Fibroblast of peridontal ligament (primary cell): ENCODE measurements at regions not wholly inside any gene's neighbourhood (a gene's known extent, or its start where the extent isn't known, plus 50 kb on each side); places are given as distances from the start of the nearest gene placed in this dataset.

Experiments used
- DNase-seq: peaks from one replicate; pipeline ENCODE4 v3.0.0-alpha.2; 2010; ENCODE audit errors: extremely low read depth

DNA sequence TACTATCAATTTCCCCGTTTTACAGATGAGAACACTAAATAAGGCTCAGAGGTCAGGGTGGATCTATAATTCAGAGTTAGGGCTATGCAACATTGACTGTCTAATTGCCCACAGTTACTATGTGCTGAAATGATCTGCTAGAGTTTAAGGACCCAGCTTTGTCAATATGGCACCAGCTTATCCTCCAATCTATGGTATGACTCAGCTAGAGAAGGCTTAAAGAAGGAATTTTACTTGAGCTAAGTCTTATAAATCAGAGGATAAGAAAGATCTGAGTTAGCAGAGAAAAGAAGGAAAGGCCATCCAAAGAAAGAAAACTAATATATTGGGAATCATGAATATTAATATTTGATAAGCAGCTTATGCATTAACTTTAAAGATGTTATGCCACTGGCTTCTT is 78.1 kb downstream of the ASB9 start:
- DNase-seq, result no peak

DNA sequence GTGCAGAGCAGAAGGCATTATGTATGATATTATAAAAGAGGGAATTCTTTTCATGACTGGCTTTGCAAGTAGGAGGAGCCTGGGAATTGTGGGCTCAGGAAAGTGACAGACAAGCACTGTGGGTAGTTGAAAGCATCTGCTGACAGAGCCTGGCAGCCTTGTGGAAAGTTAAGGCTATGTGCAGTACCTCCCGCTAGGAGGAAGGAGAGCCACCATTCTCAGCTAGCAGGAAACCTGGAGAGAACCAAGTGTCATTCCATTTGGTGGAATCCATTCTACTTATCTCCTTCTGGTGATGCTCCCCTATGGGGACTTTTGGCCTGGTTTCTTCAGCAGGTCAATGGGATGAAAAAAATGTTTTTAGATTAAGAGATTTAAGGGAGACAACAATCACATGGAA is 81.8 kb downstream of the ASB9 start:
- no peak for DNase-seq

DNA sequence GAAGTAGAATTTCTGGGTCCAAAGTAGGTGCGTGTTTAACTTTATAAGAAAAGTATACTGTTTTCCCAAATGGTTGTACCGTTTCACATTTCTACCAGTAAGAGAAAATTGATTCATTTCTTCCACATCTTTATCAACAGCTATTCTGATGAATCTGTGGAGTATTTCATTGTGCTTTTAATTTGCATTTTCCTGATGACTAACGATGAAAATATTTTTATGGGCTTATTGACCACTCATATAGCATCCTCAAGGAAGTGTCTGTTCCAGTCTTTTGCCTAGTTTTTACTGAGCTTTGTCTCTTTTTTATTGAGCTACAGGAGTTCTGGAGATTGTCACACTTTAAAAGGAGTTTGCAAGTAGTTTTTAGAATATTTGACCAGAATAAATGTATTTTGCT is 92.6 kb downstream of the ASB9 start:
- no peak for DNase-seq

- no peak for DNase-seq
These were observed 96.5 kb downstream of the ASB9 start for GRCh38 chrX:15173411-15173810.

- DNase-seq, result no peak
These were observed 99.0 kb downstream of the ASB9 start for GRCh38 chrX:15170927-15171326.

- DNase-seq, result no peak
These were observed 102.1 kb downstream of the ASB9 start for GRCh38 chrX:15167826-15168225.

DNA sequence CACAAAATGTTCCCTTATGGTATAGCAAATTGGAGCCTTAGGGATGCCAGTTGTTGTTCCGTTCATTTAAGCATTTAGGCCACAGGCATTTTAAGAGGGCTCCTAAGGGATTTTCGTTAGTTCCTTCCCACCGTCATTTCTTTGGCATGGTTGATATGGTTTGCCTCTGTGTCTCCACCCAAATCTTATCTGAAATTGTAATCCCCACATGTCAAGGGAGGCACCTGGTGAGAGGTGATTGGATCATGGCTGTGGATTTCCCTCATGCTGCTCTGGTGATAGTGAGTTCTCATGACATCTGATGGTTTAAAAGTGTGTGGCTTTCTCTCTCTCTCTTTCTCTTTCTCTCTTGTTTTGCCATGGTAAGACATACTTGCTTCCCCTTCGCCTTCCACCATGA is 104.1 kb downstream of the ASB9 start:
- DNase-seq, result no peak

DNA sequence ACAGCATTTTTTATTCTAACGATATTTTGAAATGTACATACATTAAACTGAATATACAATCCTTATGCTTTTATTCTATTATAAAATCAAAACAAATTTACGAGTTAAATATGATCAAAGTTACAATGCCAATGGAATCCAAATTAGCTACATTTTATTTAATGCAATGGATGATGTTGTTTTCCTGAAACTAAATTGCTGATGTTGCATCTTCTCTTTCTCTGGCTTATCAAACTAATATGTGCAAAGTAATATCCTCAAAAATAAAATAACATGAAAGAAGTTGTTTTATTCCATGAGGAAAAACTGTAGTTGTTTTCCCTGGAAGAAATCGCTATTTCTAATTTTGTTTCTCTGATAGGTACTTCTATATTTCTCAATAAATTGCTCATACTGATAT is 106.8 kb downstream of the ASB9 start:
- no peak for DNase-seq

DNA sequence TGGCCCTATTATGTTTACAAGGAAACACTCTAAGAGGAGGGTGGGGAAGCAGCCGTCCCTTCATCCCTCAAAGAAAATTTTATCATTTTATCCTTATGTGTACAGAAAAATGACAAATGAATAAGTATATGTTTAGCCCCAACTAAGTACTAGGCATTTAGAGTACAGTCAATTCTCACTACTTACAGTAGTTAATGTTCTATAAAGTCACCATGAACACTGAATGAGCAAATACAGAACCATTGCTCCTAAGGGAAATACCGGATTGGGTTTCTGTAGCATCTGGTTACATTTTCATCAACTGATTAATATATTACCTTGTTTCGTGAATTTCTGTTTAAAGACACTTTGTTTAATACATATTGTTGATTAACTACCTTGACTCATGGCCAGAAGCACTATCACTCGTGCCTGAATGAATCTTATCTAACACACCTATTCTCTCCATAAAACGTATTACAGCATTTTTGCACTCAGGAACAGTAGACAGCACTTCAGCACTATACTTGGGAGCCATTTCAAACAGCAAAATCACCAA is 109.3 kb downstream of the ASB9 start:
- no peak for DNase-seq

GRCh38 chrX:15158736-15159406 is 111.0 kb downstream of the ASB9 start:
- no peak for DNase-seq

DNA sequence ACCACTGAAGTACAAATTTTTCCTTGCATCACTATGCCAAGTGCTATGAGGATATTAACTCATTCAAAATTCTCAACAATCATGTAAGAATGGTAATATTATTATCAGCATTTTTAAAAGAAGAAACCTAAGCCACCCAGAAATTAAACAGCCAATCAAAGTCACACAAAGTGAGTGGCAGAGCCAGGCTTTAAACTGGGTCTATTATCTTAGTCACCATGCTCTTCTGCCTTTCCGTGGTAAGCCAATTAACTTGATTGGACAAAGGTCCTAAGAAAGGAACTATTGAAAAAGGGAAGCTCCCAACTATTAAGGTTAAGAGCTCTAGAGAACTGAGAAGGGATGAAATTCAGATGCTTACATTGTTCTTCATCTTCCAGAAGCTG is 111.5 kb downstream of the ASB9 start:
- no peak for DNase-seq

DNA sequence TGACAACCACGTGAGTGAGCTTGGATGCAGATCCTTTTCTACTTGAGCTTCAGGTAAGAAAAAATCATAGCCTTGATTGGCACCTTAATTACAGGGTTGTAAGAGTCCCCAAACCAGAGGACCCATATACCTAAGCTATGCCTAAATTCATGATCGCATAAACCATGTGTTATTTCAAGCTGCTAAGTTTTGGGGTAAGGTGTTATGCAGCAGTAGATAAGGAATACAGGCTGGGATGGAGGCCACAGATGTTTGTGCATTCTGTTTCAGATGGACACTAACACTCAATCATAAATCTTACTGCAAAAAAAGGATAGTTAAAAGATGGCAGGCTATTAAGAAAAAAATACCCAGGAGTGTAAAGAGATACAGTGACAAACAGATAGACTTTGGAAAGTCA is 112.3 kb downstream of the ASB9 start:
- DNase-seq, result no peak

GRCh38 chrX:15151267-15152186 is 118.4 kb downstream of the ASB9 start:
- no peak for DNase-seq

- DNase-seq, result no peak
These were observed 119.3 kb downstream of the ASB9 start for GRCh38 chrX:15150586-15150985.

GRCh38 chrX:15146515-15146914 is 123.4 kb downstream of the ASB9 start:
- peak; percentile 6 for DNase-seq

- DNase-seq, result no peak
These were observed 126.1 kb downstream of the ASB9 start for GRCh38 chrX:15143825-15144121.

DNA sequence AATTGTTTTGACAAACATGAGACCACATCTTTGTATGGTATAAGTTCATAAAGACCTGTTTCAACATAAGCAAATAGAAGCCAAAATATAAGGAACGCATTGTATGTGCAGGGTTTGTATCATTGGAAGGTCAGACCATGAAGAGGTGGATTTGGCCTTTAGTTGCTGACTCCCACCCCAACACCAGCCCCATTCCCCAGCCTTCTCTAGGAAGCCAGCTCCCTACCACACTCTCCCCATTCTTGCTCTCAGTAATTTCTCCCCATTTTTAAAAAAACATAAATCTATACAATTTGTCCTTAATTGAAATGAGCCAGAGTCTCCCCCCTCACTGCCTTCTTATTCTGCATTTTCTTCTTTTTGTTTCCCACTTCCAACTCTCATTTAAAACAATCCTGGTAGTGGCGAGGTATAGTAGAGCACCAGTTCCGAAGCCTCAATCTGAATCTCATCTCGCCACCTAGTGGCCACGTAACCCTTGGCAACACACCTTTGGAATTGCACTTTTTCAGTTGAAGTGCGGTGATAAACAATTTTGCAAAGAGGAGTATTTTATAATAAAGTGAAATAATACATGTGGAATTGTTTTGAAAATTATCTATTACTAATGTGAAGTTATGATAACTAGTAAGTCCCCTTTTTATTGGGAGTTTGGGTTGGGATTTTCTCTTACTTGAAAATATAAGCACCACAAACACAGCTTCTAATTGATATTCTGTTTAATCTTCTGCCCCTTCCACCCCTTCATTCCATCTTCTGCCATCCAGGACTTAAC is 126.6 kb downstream of the ASB9 start:
- peak; percentile 43 for DNase-seq

GRCh38 chrX:15142084-15142715 is 127.7 kb downstream of the ASB9 start:
- peak; percentile 3 for DNase-seq

GRCh38 chrX:15136795-15137194 is 133.1 kb downstream of the ASB9 start:
- DNase-seq, result no peak

DNA sequence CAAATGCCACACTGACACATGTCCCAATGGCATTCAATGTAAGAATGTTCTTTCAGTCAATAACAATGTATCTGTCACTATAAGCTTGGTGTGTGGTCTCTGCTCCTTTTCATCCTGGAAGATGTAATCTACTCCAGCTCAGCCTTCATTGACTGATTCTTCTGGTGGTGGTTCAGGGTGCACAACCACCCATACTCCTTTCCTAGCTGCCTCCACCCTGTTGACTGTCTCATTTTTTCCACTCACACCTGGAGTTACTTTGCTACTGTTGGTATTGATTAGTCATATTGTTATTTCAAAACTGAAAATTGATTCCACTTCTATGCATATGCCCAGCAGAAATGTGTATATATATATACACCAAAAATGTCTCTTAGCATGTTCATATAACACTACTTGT is 140.5 kb downstream of the ASB9 start:
- no peak for DNase-seq

DNA sequence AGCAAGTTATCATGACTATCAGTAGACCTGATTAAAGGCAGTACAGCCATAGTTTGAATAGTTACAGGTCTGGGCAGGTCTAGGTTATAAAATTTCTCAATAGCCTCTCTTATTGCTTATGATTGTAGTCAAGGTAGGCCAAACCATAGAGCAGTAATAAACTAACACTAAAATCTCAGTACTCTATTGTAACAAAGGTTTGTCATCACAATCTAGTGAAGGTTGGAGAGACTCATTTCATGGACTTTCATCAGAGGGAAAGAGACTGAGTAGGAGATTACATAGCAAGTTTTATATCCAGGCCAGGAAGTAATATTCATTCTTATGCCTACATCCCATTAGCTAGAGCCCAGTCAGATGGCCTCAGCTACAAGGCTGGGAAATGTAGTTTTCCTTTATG is 141.0 kb downstream of the ASB9 start:
- no peak for DNase-seq

DNA sequence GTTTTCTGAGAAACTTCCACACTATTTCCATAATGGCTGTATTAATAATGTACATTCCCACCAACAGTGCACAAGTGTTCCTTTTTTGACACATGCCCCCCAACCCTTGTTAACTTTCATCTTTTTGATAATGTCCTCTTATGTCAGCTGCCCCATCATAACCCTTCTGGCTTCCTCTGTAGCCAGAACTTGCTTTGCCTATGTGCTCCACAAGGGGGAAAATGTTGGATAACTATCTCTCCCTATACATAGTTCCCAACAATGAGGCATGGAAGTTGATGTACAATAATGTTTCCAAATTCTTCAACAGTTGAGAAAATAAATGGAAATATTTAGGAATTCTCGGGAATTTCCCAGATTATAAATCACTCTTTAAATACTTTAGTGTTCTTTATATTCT is 142.9 kb downstream of the ASB9 start:
- DNase-seq, result no peak
